GM18873 (cell line): ENCODE measurements at regions not wholly inside any gene's neighbourhood (a gene's known extent, or its start where the extent isn't known, plus 50 kb on each side); places are given as distances from the start of the nearest gene placed in this dataset.

Source experiments
- ATAC-seq: cut with Tn5 transposase; IDR thresholded peaks from one replicate; pipeline ENCODE4 v1.9.1; 2021; ENCODE audit warnings: mild to moderate bottlenecking, moderate library complexity, moderate number of reproducible peaks; ENCODE audit not compliant: unreplicated experiment, low FRiP score

GRCh38 chr4:14952352-14952751, 49.9 kb upstream of the CPEB2 start:
- ATAC-seq, result no peak
